ENCODE measurements at regions not wholly inside any gene's neighbourhood (a gene's known extent, or its start where the extent isn't known, plus 50 kb on each side); places are given as distances from the start of the nearest gene placed in this dataset.

DNA sequence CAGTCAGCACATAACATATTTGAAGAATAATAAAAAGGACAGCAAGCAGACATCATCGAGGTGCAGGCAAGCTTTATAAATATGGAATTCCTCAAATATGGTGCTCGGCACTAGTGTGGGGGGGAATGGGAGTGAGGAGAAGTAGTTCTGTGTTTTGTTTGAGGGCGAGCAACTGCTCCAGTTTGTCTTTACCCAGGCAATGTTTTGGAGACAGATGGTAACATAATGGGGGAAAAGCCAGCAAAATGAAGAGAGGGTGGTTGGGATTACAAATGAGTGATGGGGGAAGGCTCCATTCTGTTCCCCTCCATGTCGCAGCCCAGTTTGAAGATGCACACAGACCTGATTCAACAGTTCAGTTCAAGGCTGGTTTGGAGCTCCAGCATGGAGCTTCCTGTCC lies 572.9 kb upstream of the DIPK2B start:
- TF ChIP-seq CTCF (IDR thresholded peaks at IDR 0.05) (no peak), POLR2A (IDR thresholded peaks at IDR 0.05) (no peak), EP300 (IDR thresholded peaks at IDR 0.05) (no peak), POLR2AphosphoS5 (IDR thresholded peaks at IDR 0.05) (no peak)
